ENCODE measurements at regions not wholly inside any gene's neighbourhood (a gene's known extent, or its start where the extent isn't known, plus 50 kb on each side); places are given as distances from the start of the nearest gene placed in this dataset.

GRCh38 chr6:1109134-1109533, 202.8 kb upstream of the FOXQ1 start:
- TF ChIP-seq CTCF (conservative IDR thresholded peaks at IDR 0.05 in 1 of 2, IDR thresholded peaks at IDR 0.05 in 1 of 2; ENCODE audit: low read depth in 1 of 2, low read length in 2 of 2) (no peak), EZH2 (IDR thresholded peaks at IDR 0.05; ENCODE audit: low read length, missing control alignments) (no peak)
